GM08714 (cell line): ENCODE measurements at regions not wholly inside any gene's neighbourhood (a gene's known extent, or its start where the extent isn't known, plus 50 kb on each side); places are given as distances from the start of the nearest gene placed in this dataset.

Experiments used
- H3K4me3 ChIP-seq: fragments of 200-500 bp; sonication (Bioruptor generic); 2 replicates; pipeline ENCODE4 v1.5.1; 2014; ENCODE audit warnings: mild to moderate bottlenecking, low read length, inconsistent platforms
- ZNF274 ChIP-seq: IDR thresholded peaks from 2 replicates; pipeline ENCODE4 v1.6.1; 2012; ENCODE audit warnings: mild to moderate bottlenecking, low read depth, low read length

DNA sequence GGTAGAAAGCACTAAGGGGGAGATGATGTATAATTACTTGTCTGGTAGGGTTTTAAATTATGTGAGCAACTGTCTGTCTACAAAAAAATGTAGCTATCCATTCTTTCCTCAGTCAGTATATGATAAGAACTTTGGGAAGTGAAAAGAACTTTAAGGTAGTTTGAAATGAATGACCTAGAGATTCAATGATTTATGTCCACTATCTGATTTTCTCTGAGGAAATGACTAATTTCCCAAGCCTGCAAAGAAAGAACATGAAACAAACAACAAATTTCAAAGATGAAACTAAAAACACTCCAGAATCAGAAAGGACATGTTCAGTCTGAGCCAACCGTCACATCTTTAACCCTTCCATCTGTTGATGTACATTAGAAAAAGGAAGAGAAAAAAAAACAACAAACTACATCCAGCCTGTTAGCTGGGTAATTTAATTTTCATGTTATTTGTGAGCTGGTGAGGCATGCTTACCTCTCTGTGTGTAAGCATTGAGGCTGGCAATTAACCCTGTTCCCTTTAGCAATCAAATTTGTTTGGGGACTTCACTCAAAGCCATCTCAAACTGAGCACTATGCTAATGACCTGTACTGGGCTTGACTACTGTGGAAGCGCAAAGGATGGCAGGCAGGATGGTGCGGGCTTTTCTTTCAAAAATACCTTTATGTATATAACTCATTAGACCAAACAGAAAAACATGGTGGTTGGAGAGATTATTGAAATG lies 220.1 kb downstream of the TUSC7 start:
- H3K4me3 ChIP-seq, result no peak overlapping the region
- TF ChIP-seq ZNF274, result no peak

DNA sequence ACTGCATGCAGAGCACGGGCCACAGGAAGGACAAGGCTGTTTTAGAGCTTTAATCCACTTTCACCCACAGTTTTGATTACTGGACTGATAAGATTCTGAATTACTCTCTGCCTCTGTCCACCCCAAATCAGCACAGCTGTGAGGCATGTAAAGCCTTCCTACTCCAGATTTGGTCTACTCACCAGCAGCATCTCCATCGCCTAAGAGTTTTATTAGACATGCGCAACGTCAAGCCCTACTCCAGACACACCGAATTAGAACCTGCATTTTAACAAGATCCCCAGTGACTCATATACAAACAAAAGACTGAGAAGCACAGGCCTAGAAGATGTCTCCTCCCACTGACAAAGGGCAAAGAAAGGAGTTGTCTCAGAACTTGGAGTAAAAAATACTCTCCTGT lies 221.2 kb downstream of the TUSC7 start:
- no peak for TF ChIP-seq ZNF274
- H3K4me3 ChIP-seq, result no peak overlapping the region

DNA sequence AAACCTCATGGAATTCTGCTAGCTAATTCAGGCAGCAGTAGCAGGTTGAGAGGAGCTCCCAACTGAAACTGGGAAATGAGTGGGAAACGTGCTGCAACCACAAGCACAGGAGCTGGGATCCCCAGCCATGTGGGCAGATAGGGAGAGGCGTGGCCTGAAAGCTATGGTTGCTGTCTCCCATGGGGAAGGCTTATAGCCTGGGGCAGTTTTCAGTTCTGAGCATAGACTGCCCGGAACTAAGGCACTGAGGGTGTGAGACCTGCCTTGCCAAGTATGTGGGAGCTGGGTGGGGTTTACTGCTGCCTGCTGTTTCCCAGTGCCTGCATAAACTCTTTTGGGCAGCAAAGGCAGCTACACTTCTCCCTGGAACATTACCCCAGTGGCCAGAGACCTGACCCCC lies 229.5 kb downstream of the TUSC7 start:
- TF ChIP-seq ZNF274, result no peak
- H3K4me3 ChIP-seq, result no peak overlapping the region

DNA sequence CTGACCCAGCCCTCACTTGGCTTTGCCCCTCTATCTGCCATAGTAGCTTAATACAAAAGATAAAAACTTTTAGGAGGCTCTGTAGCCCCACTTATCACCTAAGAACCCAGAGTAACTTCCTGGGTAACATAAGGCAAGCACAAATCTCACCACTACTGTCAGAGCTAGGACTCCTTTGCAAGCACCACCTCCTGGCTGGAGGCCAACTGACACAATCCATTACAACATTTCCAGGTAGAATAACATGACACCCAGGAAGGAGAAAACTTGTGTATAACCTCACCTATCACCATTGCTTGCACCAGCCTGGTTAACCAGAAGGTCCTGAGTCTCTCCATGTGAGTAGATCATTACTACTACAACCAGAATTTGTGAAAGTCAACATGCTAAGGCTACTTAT lies 230.0 kb downstream of the TUSC7 start:
- no peak for TF ChIP-seq ZNF274
- no peak overlapping the region for H3K4me3 ChIP-seq

DNA sequence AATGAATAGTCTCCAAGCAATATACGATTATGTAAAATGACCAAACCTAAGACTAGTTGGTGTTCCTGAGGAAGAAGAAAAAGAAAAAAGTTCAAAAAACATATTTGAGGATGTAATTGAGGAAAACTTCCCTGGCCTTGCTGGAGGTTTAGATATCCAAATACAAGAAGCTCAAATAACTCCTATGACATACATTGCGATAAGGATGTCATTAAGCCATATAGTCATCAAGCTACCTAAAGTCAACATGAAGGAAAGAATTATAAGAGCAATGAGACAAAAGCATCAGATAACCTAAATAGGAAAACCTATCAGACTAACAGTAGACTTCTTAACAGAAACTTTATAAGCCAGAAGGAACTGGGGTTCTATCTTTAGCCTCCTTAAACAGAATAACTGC lies 231.1 kb downstream of the TUSC7 start:
- TF ChIP-seq ZNF274, result no peak
- no peak overlapping the region for H3K4me3 ChIP-seq

DNA sequence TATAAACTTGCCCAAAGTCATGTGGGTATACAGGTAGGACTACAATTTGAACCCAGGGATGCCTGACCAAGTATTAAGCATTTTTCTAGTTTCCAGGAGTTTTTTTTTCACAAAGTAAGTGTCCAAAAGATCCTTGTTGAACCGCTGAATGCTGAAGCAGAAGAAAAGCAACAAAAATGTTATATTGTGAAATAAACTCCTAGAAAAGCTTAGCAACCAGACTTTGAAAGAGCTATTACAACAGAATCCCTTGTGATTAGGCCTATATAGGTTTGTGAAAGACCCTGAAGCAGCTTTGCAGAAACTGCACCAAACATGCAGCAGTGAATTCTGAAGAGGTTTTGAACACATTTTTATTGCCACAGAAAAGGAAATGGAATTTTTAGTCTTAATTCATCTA lies 236.8 kb downstream of the TUSC7 start:
- TF ChIP-seq ZNF274, result no peak
- no peak overlapping the region for H3K4me3 ChIP-seq

DNA sequence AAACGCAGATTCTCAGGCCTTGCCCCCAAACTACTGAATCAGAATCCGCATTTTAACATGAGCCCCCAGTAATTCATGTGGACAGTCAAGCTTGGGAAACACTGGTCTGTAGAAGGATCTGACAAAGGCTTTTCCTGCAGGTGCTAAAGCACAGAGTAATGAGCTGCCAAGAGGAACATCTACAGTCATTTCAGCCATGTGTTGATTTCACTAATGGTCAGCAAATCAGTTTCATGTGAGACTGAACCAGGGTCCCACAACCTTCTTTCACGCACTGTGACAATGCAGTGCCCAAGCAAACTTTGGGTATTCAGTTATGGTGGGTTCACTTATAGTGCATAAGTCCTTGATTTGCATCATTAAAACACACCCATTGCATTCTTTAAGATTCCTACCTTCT lies 237.6 kb downstream of the TUSC7 start:
- H3K4me3 ChIP-seq, result no peak overlapping the region
- TF ChIP-seq ZNF274, result no peak

DNA sequence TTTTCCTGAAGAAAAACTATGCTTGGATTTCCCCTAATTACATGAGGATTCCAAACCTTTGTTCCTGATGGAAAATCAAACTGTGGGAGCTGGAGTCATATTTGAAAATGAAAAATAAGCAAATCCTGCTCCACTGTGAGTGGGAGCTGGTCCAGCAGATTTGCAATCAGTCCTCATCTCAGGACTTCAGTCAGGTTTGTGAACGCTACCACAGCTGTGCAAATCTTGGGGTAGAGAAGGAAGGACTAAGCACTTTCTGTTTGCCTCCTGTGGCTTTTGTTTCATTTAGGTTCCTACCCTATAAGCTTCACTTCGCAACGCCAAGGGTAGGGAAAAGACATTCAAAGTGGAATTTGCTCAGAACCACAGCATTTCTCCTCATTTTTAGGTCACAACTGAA lies 238.2 kb downstream of the TUSC7 start:
- no peak for TF ChIP-seq ZNF274
- no peak overlapping the region for H3K4me3 ChIP-seq

DNA sequence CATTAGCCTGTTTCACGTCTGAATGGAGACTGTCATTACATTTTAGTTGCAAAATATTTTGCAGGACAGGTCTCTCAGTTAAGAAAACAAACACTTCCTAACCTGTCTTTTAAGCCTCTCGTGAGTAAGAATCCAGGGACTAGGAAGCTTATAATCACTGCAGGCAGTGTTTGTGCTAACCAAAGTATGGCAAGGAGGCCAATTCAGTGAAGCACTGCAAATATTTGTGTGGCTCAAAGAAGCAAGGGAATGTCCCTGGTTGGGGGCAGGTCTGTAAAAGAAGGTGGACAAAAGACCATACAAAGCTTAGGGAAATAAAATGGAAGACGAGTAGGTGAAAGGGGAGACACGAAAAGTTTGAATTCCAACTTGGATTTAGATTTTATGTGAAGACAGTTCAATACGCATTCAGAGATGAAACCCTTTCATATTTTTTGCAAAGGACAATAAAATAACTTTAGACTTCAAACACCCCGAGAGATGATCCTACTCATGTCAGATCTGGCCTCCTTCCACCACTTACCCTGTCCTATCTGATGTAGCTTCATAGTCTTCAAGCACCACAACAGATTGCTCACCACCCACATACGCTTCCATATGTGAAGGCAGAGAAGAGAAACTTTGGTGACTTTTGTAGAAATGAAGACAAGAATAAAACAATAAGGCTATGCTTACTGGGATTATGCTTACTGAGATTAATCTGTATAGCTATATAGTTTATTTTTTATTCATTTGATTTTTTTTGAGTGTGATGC lies 240.9 kb downstream of the TUSC7 start:
- H3K4me3 ChIP-seq, result no peak overlapping the region
- TF ChIP-seq ZNF274, result no peak

DNA sequence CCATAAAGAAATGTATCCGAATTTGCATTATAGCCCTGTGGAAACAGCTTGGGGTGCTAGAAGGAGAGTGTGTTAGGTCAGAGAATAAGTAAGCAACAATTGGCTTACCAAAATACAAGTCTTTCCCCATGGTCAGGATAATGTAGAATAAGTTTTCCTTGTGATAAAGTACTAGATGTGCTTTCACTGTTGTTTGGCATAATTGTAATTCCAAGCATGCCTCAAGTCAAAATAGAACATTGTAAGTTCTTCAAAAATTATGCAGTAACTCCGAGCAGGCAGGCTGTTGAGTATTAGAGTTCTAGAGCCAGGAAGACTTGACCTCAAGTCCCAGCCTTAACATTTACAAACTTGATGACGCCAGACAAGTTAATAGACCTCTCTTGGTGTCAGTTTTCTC lies 242.0 kb downstream of the TUSC7 start:
- H3K4me3 ChIP-seq, result no peak overlapping the region
- TF ChIP-seq ZNF274, result no peak

DNA sequence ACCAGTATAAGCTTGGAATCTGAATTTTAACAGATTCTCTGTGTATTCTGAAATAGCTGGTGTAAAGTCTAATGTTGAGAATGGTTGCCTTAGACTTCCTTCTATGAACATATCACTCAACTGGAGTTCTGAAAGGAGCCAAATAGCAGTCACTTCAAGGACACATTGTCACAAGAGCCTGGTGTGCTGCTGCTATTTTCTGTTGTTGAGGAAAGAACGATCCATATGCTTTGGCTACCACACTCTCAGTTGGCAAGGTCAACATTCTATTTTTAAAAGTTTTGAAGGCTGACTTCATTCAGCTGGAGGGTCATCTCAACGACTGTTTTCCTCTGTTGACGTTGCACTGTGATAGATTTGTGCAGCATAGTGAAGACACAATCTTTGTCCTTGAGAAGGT lies 248.7 kb downstream of the TUSC7 start:
- no peak for TF ChIP-seq ZNF274
- no peak overlapping the region for H3K4me3 ChIP-seq

DNA sequence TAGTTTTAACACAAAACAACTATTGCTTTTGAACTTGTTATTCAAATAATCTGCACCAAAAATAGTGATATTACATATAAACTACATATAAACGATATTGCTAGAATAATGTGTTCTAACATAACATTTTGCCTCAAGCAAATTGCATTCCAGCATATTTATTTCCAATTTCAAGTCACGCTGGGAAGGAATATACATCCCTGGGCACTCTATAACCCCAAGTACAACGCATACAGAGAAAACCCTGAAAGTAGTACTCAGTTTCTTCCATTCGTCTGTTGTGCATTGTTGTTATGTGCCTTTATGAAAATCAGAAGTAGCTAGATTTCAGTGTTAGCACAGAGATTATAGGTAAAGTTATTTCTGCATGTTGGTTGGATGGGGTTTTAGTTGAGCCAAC lies 251.5 kb downstream of the TUSC7 start:
- TF ChIP-seq ZNF274, result no peak
- no peak overlapping the region for H3K4me3 ChIP-seq

DNA sequence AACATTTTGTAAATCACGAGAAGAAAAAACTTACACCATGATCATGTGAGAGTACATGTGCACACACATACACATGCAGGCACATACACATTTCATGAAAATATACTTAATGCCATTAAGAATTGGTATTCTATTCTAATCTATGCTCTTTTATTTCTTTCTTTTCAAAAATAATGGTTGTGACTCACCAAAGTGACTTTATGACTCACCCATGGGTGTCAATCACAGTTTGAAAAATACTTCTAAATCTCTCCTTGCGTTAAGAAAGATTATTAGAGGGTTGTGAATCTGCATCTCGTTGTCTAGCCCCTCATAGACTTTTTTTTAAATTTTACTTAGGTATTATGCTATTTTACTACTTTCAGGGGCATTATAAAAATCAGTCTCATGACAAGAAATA lies 254.2 kb downstream of the TUSC7 start:
- TF ChIP-seq ZNF274, result no peak
- H3K4me3 ChIP-seq, result no peak overlapping the region

DNA sequence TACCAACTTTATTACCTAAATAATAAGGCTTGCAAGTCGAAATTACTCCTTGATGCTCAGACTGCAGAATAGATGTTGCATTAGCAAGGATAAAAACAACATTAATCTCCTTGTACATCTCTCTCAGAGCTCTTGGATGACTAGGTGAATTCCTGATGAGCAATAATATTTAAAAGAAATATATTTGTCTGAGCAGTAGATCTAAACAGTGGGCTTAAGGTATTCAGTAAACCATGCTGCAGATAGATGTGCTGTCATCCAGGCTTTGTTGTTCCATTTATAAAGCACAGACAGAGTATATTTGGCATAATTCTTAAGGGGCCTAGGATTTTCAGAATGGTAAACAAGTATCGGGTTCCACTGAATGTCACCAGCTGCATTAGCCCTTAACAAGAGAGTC lies 257.1 kb downstream of the TUSC7 start:
- TF ChIP-seq ZNF274, result no peak
- H3K4me3 ChIP-seq, result no peak overlapping the region

DNA sequence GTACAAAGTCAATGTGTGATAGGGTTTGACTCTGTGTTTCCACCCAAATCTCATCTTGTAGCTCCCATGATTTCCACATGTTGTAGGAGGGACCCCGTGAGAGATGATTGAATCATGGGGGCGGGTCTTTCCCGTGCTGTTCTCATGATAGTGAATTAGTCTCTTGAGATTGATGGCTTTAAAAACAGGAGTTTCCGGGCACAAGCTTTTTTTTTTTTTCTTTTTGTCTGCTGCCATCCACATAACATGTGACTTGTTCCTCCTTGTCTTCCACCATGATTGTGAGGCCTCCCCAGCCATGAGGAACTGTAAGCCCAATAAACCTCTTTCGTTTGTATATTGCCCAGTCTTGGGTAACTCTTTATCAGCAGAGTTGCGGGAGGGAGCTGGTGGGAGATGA lies 259.6 kb downstream of the TUSC7 start:
- TF ChIP-seq ZNF274, result no peak
- H3K4me3 ChIP-seq, result no peak overlapping the region
